ENCODE measurements at regions not wholly inside any gene's neighbourhood (a gene's known extent, or its start where the extent isn't known, plus 50 kb on each side); places are given as distances from the start of the nearest gene placed in this dataset.

GRCh38 chr12:125530876-125531275 lies 465.6 kb downstream of the AACS start:
- TF ChIP-seq CTCF (conservative IDR thresholded peaks at IDR 0.05; ENCODE audit: low read depth, low read length) (no peak), EZH2phosphoT487 (IDR thresholded peaks at IDR 0.05; ENCODE audit: borderline replicate concordance, low read length) (no peak)

Measured in PC-3 (cell line).